GM19239 (cell line): ENCODE measurements at regions not wholly inside any gene's neighbourhood (a gene's known extent, or its start where the extent isn't known, plus 50 kb on each side); places are given as distances from the start of the nearest gene placed in this dataset.

Experiments
- DNase-seq: peaks from one replicate; pipeline ENCODE4 v3.0.0; 2011; ENCODE audit warnings: low spot score; ENCODE audit not compliant: insufficient read length
- FAIRE-seq: peaks from 2 replicates; lab custom pipeline; 2011; peaks lifted over from hg19 to GRCh38; lab: Jason Lieb, UNC

- DNase-seq: no peak
- no peak for FAIRE-seq
Observed at GRCh38 chr2:22801071-22801470, 583.9 kb upstream of the KLHL29 start.

GRCh38 chr2:22801970-22802369, 583.0 kb upstream of the KLHL29 start:
- DNase-seq (no peak), FAIRE-seq (no peak)

- FAIRE-seq (no peak), DNase-seq (no peak)
Observed at GRCh38 chr2:22807872-22808271, 577.1 kb upstream of the KLHL29 start.

- DNase-seq: no peak
- no peak for FAIRE-seq
Observed at GRCh38 chr2:22810602-22811001, 574.4 kb upstream of the KLHL29 start.

GRCh38 chr2:22812065-22812680, 572.8 kb upstream of the KLHL29 start:
- FAIRE-seq (no peak), DNase-seq (no peak)

GRCh38 chr2:22817197-22817596, 567.8 kb upstream of the KLHL29 start:
- DNase-seq (no peak), FAIRE-seq (no peak)

GRCh38 chr2:22821458-22821857, 563.5 kb upstream of the KLHL29 start:
- DNase-seq: no peak
- no peak for FAIRE-seq

- DNase-seq: no peak
Observed at GRCh38 chr2:22822835-22823234, 562.1 kb upstream of the KLHL29 start.

GRCh38 chr2:22824618-22825017, 560.4 kb upstream of the KLHL29 start:
- FAIRE-seq (no peak), DNase-seq (no peak)

More at GRCh38 chr2:22822835-22823234, 562.1 kb upstream of the KLHL29 start:
- FAIRE-seq: no peak

GRCh38 chr2:22826703-22827102, 558.3 kb upstream of the KLHL29 start:
- FAIRE-seq (no peak), DNase-seq (no peak)

GRCh38 chr2:22829791-22830190, 555.2 kb upstream of the KLHL29 start:
- DNase-seq: no peak
- no peak for FAIRE-seq

GRCh38 chr2:22832196-22832595, 552.8 kb upstream of the KLHL29 start:
- DNase-seq: no peak
- FAIRE-seq: no peak

- DNase-seq (no peak), FAIRE-seq (no peak)
Observed at GRCh38 chr2:22838461-22838860, 546.5 kb upstream of the KLHL29 start.

GRCh38 chr2:22842205-22842869, 542.6 kb upstream of the KLHL29 start:
- no peak for DNase-seq
- no peak for FAIRE-seq

- FAIRE-seq: no peak
Observed at GRCh38 chr2:22843919-22844537, 541.0 kb upstream of the KLHL29 start.

GRCh38 chr2:22850310-22850709, 534.7 kb upstream of the KLHL29 start:
- no peak for DNase-seq
- no peak for FAIRE-seq

More at GRCh38 chr2:22843919-22844537, 541.0 kb upstream of the KLHL29 start:
- no peak for DNase-seq

GRCh38 chr2:22854588-22854987, 530.4 kb upstream of the KLHL29 start:
- FAIRE-seq (no peak), DNase-seq (no peak)

- FAIRE-seq (no peak), DNase-seq (no peak)
Observed at GRCh38 chr2:22855081-22855480, 529.9 kb upstream of the KLHL29 start.

GRCh38 chr2:22855761-22856184, 529.2 kb upstream of the KLHL29 start:
- FAIRE-seq: no peak
- DNase-seq: no peak

GRCh38 chr2:22867973-22868372, 517.0 kb upstream of the KLHL29 start:
- no peak for FAIRE-seq
- DNase-seq: no peak

- FAIRE-seq: no peak
- DNase-seq: no peak
Observed at GRCh38 chr2:22878121-22878520, 506.9 kb upstream of the KLHL29 start.
